Transverse colon (tissue), 4 donors: ENCODE measurements at regions not wholly inside any gene's neighbourhood (a gene's known extent, or its start where the extent isn't known, plus 50 kb on each side); places are given as distances from the start of the nearest gene placed in this dataset.

Experiments used
- DNase-seq: peaks from one replicate; pipeline ENCODE4 v3.0.0-alpha.2; 2019
- H3K27ac ChIP-seq, 4 donors: fragments of 200-600 bp; sonication (generic); 2 replicates each; pipeline ENCODE4 v1.5.1; 2016 to 2018; ENCODE audit warnings: inconsistent platforms in 4 of 4
- H3K27me3 ChIP-seq: fragments of 200-600 bp; sonication (generic); 2 replicates; pipeline ENCODE4 v1.5.1; 2017; ENCODE audit warnings: inconsistent platforms
- H3K36me3 ChIP-seq, 4 donors: fragments of 200-600 bp; sonication (generic); 2 replicates each; pipeline ENCODE4 v1.5.1; 2017 to 2019; ENCODE audit warnings: inconsistent platforms in 4 of 4
- H3K4me1 ChIP-seq, 4 donors: fragments of 200-600 bp; sonication (generic); 2 replicates each; pipeline ENCODE4 v1.5.1; 2017 to 2020; ENCODE audit warnings: inconsistent platforms in 4 of 4
- H3K4me3 ChIP-seq, 4 donors: fragments of 200-600 bp; sonication (generic); 1 replicate in 1 of 4; 2 replicates in 3 of 4; pipeline versions ENCODE4 v1.5.1 to v1.6.1; 2017 to 2019; ENCODE audit warnings: inconsistent platforms in 4 of 4
- H3K9me3 ChIP-seq, 2 donors: fragments of 200-600 bp; sonication (generic); 2 replicates each; pipeline ENCODE4 v1.5.1; 2017 to 2019; ENCODE audit warnings: inconsistent platforms in 2 of 2
- CTCF ChIP-seq, 5 experiments: fragments of 200-600 bp in 3 of 5; fragments of 450-650 bp in 2 of 5; sonication (generic) in 3 of 5; IDR thresholded peaks; 1 replicate in 2 of 5; 2 replicates in 3 of 5; pipeline ENCODE4 v1.5.1; 2016 to 2017; ENCODE audit warnings: antibody characterized with exemption in 5 of 5, inconsistent platforms in 3 of 5, mild to moderate bottlenecking in 2 of 5, moderate library complexity in 1 of 5
- EP300 ChIP-seq: sonication (generic); formaldehyde crosslinking; IDR thresholded peaks from one replicate; pipeline ENCODE4 v1.6.1; 2017; ENCODE audit warnings: antibody characterized with exemption, low read depth
- POLR2A ChIP-seq: fragments of 450-650 bp; IDR thresholded peaks from one replicate; pipeline ENCODE4 v1.6.1; 2016; ENCODE audit warnings: antibody characterized with exemption, mild to moderate bottlenecking, moderate library complexity
- POLR2AphosphoS5 ChIP-seq, 3 donors: sonication (generic); formaldehyde crosslinking; IDR thresholded peaks; one replicate each; pipeline ENCODE4 v1.6.1; 2016; ENCODE audit warnings: antibody characterized with exemption in 3 of 3
- WGBS, 2 donors: methylation state at CpG; one replicate each; pipeline ENCODE4 v1.1.5; 2018; ENCODE audit warnings: low coverage in 1 of 2; 5-methylcytosine and 5-hydroxymethylcytosine counted together
- in situ Hi-C, 4 donors: fragments of 200-750 bp; cut with MboI; loops; one replicate each; pipeline versions ENCODE4 v1.15.0 to v1.15.1; 2017; ENCODE audit warnings: low sequenced_read_pairs in 3 of 4, low pct_ligation_motif_present in 1 of 4, low pct_unique_long_range_greater_than_20kb in 1 of 4
- intact Hi-C: fragments of 100-400 bp; cut with DNase I; formaldehyde crosslinking; loops from one replicate; pipeline ENCODE4 v1.15.1; 2023; ENCODE audit warnings: low total_unique reads
- small RNA-seq, 4 donors: library from RNA; depleted of rRNA; stranded (forward); fragments of <200 nt; gene quantifications; one replicate each; pipeline ENCODE3, GENCODE V24; 2016

- intact Hi-C loops (no loop called here), in situ Hi-C loops (no loop called here)
- Histone ChIP-seq H3K4me1 (no peaks in the 10 kb centered on the region), H3K4me3 (no peak overlapping the region), H3K9me3 (no peaks in the 10 kb centered on the region), H3K36me3 (no peaks in the 10 kb centered on the region), H3K27me3 (no peaks in the 10 kb centered on the region), H3K27ac (no peak overlapping the region)
- WGBS, 2 donors = 56 to 86% methylated on average over 2 of the region's 2 CpGs
- no peak for DNase-seq
- TF ChIP-seq EP300 (no peak), CTCF (IDR thresholded peaks at IDR 0.05) (no peak), POLR2A (no peak), POLR2AphosphoS5 (IDR thresholded peaks at IDR 0.05) (no peak)
Observed at GRCh38 chr12:74481078-74481477, 56.6 kb upstream of the ATXN7L3B start.

GRCh38 chr12:74482115-74482514 is 55.5 kb upstream of the ATXN7L3B start:
- no peak for TF ChIP-seq POLR2AphosphoS5 (IDR thresholded peaks at IDR 0.05)
- no peak for TF ChIP-seq CTCF (IDR thresholded peaks at IDR 0.05)
- no peak for TF ChIP-seq EP300
- no peak for TF ChIP-seq POLR2A
- intact Hi-C loops = no loop called here
- in situ Hi-C loops = no loop called here
- no peaks in the 10 kb centered on the region for H3K36me3 ChIP-seq
- no peak overlapping the region for H3K27ac ChIP-seq
- H3K4me3 ChIP-seq = no peak overlapping the region
- no peaks in the 10 kb centered on the region for H3K27me3 ChIP-seq
- no peak for DNase-seq
- H3K9me3 ChIP-seq = no peaks in the 10 kb centered on the region
- no peaks in the 10 kb centered on the region for H3K4me1 ChIP-seq

GRCh38 chr12:74483057-74483456 is 54.6 kb upstream of the ATXN7L3B start:
- H3K27ac ChIP-seq = no peak overlapping the region
- no peak for DNase-seq
- no peaks in the 10 kb centered on the region for H3K36me3 ChIP-seq
- no peaks in the 10 kb centered on the region for H3K27me3 ChIP-seq
- in situ Hi-C loops (no loop called here), intact Hi-C loops (no loop called here)
- no peak overlapping the region for H3K4me3 ChIP-seq
- WGBS, 2 donors = 45 to 46% methylated on average over 3 of the region's 3 CpGs
- no peaks in the 10 kb centered on the region for H3K9me3 ChIP-seq
- TF ChIP-seq EP300 (no peak), POLR2AphosphoS5 (IDR thresholded peaks at IDR 0.05) (no peak), POLR2A (no peak), CTCF (IDR thresholded peaks at IDR 0.05) (no peak)
- no peaks in the 10 kb centered on the region for H3K4me1 ChIP-seq

Small RNA genes in the stretch of these regions (small RNA-seq; reads per million reads assigned to genes)
- 0 reads per million in 4 donors for gene AC090502.2
- 0 reads per million in 4 donors for gene RF00096
- gene RNU6-1012P = 0 reads per million in 4 donors
